Adrenal gland (tissue), 9 donors: ENCODE measurements at regions not wholly inside any gene's neighbourhood (a gene's known extent, or its start where the extent isn't known, plus 50 kb on each side); places are given as distances from the start of the nearest gene placed in this dataset.

ENCODE experiments used
- DNase-seq, 7 donors: peaks; one replicate each; pipeline ENCODE4 v3.0.0-alpha.2; 2019 to 2020
- H3K27ac ChIP-seq, 5 donors: fragments of 200-600 bp; sonication (generic) in 4 of 5; 1 replicate in 3 of 5; 2 replicates in 2 of 5; pipeline versions ENCODE4 v1.5.1 to v1.8.0; 2016 to 2020; ENCODE audit warnings: mild to moderate bottlenecking in 1 of 5
- H3K27me3 ChIP-seq: fragments of 200-600 bp; 2 replicates; pipeline ENCODE4 v1.8.0; 2021
- H3K36me3 ChIP-seq, 2 donors: fragments of 200-600 bp; replicated peaks in 1 of 2; 1 replicate in 1 of 2; 2 replicates in 1 of 2; pipeline versions ENCODE4 v1.5.1 to v1.8.0; 2018 to 2022
- H3K4me1 ChIP-seq, 2 donors: fragments of 200-600 bp; replicated peaks in 1 of 2; 1 replicate in 1 of 2; 2 replicates in 1 of 2; pipeline versions ENCODE4 v1.5.1 to v1.8.0; 2018 to 2021
- H3K4me3 ChIP-seq, 4 donors: fragments of 200-600 bp; sonication (generic) in 3 of 4; one replicate each; pipeline ENCODE4 v1.5.1; 2016 to 2018
- H3K9me3 ChIP-seq, 3 donors: fragments of 200-600 bp; sonication (generic) in 1 of 3; replicated peaks in 1 of 3; 1 replicate in 2 of 3; 2 replicates in 1 of 3; pipeline versions ENCODE4 v1.5.1 to v1.8.0; 2016 to 2021
- POLR2A ChIP-seq, 2 donors: fragments of 450-650 bp; IDR thresholded peaks; one replicate each; pipeline ENCODE4 v1.6.1; 2017; ENCODE audit warnings: antibody characterized with exemption in 2 of 2, mild to moderate bottlenecking in 2 of 2, moderate library complexity in 1 of 2
- WGBS, 4 donors: extraction: QIAGEN DNeasy Blood & Tissue Kit in 2 of 4; methylation state at CpG; one replicate each; pipeline versions ENCODE4 v1.1.5 to v1.1.7; 2013 to 2017; 5-methylcytosine and 5-hydroxymethylcytosine counted together
- intact Hi-C, 2 donors: fragments of 100-400 bp; cut with DNase I; formaldehyde crosslinking; loops; one replicate each; pipeline versions ENCODE4 v1.14.1 to v1.15.0; 2022 to 2023
- TF ChIP-seq, protein P1 (sequence below), 6 experiments: fragments of 450-650 bp in 4 of 6; fragments of 200-600 bp in 2 of 6; sonication (generic) in 1 of 6; IDR thresholded peaks; 1 replicate in 5 of 6; 2 replicates in 1 of 6; pipeline versions ENCODE4 v1.5.1 to v1.8.0; 2016 to 2021; ENCODE audit warnings: antibody characterized with exemption in 6 of 6, mild to moderate bottlenecking in 2 of 6, moderate library complexity in 1 of 6
- donor health status: healthy with polysubstance abuse.
- donor health status: Bipolar disorder and iron deficiency.
- donor health status: DM: yes; HTN: yes; CAD: no.
- donor health status: DM: no; HTN: no; CAD: no.
- donor health status: DM: no; HTN: no; CAD: no.

DNA sequence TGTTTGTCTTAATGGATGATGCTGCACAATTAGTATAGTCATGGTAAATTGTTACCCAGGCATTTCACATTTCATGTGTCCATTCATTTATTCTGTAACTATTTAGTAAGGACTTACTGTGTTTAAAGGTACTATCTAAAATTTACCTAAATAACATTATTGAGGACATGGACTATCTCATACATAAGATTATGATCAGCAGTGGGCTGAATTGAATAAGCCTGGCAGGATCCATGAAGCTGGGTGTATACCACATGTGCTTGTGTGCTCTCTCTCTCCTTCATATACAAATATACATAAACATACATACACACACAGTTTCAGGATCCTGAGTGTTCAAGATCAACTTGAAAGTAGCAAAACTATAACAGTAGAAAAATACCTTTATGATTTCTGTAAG, 595.4 kb downstream of the EPM2A start:
- Histone ChIP-seq H3K4me1 (no peaks in the 10 kb centered on the region), H3K27me3 (no peaks in the 10 kb centered on the region), H3K36me3 (no peaks in the 10 kb centered on the region), H3K4me3 (no peak overlapping the region), H3K9me3 (no peaks in the 10 kb centered on the region), H3K27ac (no peak overlapping the region)
- intact Hi-C loops, result no loop called here
- no peak for DNase-seq
- TF ChIP-seq POLR2A (IDR thresholded peaks at IDR 0.05), result no peak
- TF ChIP-seq, protein P1, sequence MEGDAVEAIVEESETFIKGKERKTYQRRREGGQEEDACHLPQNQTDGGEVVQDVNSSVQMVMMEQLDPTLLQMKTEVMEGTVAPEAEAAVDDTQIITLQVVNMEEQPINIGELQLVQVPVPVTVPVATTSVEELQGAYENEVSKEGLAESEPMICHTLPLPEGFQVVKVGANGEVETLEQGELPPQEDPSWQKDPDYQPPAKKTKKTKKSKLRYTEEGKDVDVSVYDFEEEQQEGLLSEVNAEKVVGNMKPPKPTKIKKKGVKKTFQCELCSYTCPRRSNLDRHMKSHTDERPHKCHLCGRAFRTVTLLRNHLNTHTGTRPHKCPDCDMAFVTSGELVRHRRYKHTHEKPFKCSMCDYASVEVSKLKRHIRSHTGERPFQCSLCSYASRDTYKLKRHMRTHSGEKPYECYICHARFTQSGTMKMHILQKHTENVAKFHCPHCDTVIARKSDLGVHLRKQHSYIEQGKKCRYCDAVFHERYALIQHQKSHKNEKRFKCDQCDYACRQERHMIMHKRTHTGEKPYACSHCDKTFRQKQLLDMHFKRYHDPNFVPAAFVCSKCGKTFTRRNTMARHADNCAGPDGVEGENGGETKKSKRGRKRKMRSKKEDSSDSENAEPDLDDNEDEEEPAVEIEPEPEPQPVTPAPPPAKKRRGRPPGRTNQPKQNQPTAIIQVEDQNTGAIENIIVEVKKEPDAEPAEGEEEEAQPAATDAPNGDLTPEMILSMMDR (IDR thresholded peaks at IDR 0.05), result no peak

DNA sequence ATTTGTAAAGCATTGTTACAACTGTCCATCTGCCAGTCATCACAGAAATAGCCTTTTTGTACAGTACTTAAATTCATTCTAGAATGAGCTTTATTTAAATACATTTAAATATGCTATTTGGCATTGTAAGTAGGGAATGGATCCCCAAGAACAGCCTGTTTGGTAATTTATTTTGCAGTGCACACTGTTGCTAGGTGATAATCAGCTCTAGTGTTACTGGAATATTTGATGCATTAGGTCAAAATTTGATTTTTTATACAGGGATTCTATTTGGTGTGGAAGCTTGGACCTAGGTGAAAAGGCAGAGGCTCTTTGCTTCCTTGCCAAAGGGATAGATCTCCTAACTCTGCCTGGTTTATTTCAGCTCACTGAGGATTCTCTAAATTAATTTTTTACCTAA, 593.7 kb downstream of the EPM2A start:
- intact Hi-C loops, result no loop called here
- H3K27me3 ChIP-seq, result no peaks in the 10 kb centered on the region
- H3K4me1 ChIP-seq, result no peaks in the 10 kb centered on the region
- DNase-seq, result no peak
- no peaks in the 10 kb centered on the region for H3K36me3 ChIP-seq
- H3K9me3 ChIP-seq, result no peaks in the 10 kb centered on the region
- H3K4me3 ChIP-seq, result no peak overlapping the region
- H3K27ac ChIP-seq, result no peak overlapping the region
- TF ChIP-seq POLR2A (IDR thresholded peaks at IDR 0.05), result no peak
- TF ChIP-seq, protein P1 (IDR thresholded peaks at IDR 0.05), result no peak

DNA sequence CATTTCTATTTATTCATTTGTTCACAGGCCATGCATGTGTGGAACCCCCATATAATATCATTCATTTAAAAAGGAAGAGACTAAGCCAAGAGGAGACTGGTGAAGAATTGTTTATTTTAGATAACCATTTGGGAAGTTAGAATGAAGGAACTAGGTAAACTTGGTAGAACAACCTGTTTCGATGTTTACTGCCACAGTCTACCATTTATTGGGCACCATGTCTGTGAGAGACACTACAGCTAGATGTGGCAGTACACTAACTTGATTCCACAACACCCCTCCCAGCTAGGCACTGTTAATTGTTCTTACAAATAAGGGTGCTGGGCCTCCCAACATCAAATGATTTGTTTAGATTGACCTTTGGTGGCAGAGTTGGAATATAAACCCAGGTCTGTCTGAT, 592.4 kb downstream of the EPM2A start:
- no peak for TF ChIP-seq POLR2A (IDR thresholded peaks at IDR 0.05)
- TF ChIP-seq, protein P1 (IDR thresholded peaks at IDR 0.05), result no peak
- H3K9me3 ChIP-seq, result no peaks in the 10 kb centered on the region
- H3K27me3 ChIP-seq, result no peaks in the 10 kb centered on the region
- intact Hi-C loops, result no loop called here
- no peaks in the 10 kb centered on the region for H3K36me3 ChIP-seq
- no peak overlapping the region for H3K27ac ChIP-seq
- peaks cover 3 to 5% of the 10 kb centered on the region in 2 donors for H3K4me1 ChIP-seq
- H3K4me3 ChIP-seq, result no peak overlapping the region
- no peak for DNase-seq
- 87 to 100% (median 93%) methylated on average over 1 of the region's 1 CpG for WGBS, 4 donors

DNA sequence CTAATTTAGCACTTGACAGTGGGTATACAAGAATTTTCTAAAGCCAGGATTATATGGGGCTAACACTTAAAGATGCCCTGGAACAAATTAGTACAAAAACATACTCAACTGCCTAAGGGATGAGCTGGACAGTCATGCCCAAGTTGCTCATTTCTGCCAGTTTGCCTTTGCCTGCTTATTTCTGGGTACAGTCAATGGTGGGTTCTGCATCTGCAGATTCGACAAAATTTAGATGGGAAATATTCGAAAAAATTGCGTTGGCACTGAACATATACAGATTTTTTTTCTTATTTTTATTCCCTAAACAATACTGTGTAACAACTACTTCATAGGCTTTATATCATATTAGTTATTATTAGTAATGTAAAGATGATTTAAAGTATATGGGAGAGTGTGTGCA, 591.9 kb downstream of the EPM2A start:
- Histone ChIP-seq H3K4me1 (peaks cover 5 to 9% of the 10 kb centered on the region in 2 donors), H3K4me3 (no peak overlapping the region), H3K27me3 (no peaks in the 10 kb centered on the region), H3K36me3 (no peaks in the 10 kb centered on the region), H3K9me3 (no peaks in the 10 kb centered on the region), H3K27ac (no peak overlapping the region)
- no peak for TF ChIP-seq POLR2A (IDR thresholded peaks at IDR 0.05)
- TF ChIP-seq, protein P1 (IDR thresholded peaks at IDR 0.05), result no peak
- no peak for DNase-seq
- intact Hi-C loops, result no loop called here
- WGBS, 4 donors, result 86 to 95% (median 92%) methylated on average over 3 of the region's 3 CpGs
